ENCODE measurements at regions not wholly inside any gene's neighbourhood (a gene's known extent, or its start where the extent isn't known, plus 50 kb on each side); places are given as distances from the start of the nearest gene placed in this dataset.

DNA sequence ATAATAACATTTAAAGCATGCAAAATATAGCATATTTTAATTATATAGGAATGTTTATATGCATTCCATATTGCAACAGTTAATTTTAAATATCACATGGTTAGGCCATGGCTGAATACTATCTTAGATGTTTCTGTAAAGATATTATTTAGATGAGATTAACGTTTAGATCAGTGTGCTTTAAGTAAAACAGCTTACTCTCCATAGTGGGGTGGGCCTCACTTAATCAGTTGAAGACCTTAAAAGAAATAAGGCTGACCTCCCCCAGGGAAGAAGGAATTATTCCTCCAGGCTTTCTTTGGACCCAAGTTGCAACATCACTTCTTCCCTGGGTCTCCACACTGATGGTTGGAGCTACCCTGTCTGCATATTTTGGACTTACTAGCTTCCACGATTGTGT, 1246.5 kb downstream of the TYW1 start:
- TF ChIP-seq, protein P1, sequence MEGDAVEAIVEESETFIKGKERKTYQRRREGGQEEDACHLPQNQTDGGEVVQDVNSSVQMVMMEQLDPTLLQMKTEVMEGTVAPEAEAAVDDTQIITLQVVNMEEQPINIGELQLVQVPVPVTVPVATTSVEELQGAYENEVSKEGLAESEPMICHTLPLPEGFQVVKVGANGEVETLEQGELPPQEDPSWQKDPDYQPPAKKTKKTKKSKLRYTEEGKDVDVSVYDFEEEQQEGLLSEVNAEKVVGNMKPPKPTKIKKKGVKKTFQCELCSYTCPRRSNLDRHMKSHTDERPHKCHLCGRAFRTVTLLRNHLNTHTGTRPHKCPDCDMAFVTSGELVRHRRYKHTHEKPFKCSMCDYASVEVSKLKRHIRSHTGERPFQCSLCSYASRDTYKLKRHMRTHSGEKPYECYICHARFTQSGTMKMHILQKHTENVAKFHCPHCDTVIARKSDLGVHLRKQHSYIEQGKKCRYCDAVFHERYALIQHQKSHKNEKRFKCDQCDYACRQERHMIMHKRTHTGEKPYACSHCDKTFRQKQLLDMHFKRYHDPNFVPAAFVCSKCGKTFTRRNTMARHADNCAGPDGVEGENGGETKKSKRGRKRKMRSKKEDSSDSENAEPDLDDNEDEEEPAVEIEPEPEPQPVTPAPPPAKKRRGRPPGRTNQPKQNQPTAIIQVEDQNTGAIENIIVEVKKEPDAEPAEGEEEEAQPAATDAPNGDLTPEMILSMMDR (tag by site-specific recombination; IDR thresholded peaks at IDR 0.05), result no peak
- no peak for TF ChIP-seq HOXD13 (CRISPR knock-in tag; IDR thresholded peaks at IDR 0.05; ENCODE audit: borderline replicate concordance)
- TF ChIP-seq RBAK (tag by site-specific recombination; IDR thresholded peaks at IDR 0.05), result no peak
- TF ChIP-seq, protein P2, sequence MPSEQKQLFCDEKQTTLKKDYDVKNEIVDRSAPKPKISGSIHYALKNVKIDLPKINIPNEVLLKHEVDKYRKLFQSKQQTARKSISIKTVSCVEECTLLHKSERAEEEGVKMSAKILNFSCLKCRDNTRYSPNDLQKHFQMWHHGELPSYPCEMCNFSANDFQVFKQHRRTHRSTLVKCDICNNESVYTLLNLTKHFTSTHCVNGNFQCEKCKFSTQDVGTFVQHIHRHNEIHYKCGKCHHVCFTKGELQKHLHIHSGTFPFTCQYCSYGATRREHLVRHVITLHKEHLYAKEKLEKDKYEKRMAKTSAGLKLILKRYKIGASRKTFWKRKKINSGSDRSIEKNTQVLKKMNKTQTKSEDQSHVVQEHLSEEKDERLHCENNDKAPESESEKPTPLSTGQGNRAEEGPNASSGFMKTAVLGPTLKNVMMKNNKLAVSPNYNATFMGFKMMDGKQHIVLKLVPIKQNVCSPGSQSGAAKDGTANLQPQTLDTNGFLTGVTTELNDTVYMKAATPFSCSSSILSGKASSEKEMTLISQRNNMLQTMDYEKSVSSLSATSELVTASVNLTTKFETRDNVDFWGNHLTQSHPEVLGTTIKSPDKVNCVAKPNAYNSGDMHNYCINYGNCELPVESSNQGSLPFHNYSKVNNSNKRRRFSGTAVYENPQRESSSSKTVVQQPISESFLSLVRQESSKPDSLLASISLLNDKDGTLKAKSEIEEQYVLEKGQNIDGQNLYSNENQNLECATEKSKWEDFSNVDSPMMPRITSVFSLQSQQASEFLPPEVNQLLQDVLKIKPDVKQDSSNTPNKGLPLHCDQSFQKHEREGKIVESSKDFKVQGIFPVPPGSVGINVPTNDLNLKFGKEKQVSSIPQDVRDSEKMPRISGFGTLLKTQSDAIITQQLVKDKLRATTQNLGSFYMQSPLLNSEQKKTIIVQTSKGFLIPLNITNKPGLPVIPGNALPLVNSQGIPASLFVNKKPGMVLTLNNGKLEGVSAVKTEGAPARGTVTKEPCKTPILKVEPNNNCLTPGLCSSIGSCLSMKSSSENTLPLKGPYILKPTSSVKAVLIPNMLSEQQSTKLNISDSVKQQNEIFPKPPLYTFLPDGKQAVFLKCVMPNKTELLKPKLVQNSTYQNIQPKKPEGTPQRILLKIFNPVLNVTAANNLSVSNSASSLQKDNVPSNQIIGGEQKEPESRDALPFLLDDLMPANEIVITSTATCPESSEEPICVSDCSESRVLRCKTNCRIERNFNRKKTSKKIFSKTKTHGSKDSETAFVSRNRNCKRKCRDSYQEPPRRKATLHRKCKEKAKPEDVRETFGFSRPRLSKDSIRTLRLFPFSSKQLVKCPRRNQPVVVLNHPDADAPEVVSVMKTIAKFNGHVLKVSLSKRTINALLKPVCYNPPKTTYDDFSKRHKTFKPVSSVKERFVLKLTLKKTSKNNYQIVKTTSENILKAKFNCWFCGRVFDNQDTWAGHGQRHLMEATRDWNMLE (tag by site-specific recombination; conservative IDR thresholded peaks at IDR 0.05; ENCODE audit: low read depth), result no peak
- TF ChIP-seq ZNF138 (tag by site-specific recombination; IDR thresholded peaks at IDR 0.05; ENCODE audit: borderline replicate concordance), result no peak
- TF ChIP-seq, protein P3, sequence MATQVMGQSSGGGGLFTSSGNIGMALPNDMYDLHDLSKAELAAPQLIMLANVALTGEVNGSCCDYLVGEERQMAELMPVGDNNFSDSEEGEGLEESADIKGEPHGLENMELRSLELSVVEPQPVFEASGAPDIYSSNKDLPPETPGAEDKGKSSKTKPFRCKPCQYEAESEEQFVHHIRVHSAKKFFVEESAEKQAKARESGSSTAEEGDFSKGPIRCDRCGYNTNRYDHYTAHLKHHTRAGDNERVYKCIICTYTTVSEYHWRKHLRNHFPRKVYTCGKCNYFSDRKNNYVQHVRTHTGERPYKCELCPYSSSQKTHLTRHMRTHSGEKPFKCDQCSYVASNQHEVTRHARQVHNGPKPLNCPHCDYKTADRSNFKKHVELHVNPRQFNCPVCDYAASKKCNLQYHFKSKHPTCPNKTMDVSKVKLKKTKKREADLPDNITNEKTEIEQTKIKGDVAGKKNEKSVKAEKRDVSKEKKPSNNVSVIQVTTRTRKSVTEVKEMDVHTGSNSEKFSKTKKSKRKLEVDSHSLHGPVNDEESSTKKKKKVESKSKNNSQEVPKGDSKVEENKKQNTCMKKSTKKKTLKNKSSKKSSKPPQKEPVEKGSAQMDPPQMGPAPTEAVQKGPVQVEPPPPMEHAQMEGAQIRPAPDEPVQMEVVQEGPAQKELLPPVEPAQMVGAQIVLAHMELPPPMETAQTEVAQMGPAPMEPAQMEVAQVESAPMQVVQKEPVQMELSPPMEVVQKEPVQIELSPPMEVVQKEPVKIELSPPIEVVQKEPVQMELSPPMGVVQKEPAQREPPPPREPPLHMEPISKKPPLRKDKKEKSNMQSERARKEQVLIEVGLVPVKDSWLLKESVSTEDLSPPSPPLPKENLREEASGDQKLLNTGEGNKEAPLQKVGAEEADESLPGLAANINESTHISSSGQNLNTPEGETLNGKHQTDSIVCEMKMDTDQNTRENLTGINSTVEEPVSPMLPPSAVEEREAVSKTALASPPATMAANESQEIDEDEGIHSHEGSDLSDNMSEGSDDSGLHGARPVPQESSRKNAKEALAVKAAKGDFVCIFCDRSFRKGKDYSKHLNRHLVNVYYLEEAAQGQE (tag by site-specific recombination; IDR thresholded peaks at IDR 0.05), result no peak

All from HEK293 (cell line).